OCI-LY1 (cell line): ENCODE measurements at regions not wholly inside any gene's neighbourhood (a gene's known extent, or its start where the extent isn't known, plus 50 kb on each side); places are given as distances from the start of the nearest gene placed in this dataset.

Experiments used
- H2AFZ ChIP-seq: fragments of 200-600 bp; sonication (generic), shearing (Covaris generic); 2 replicates; pipeline ENCODE4 v1.6.0; 2014; ENCODE audit warnings: antibody characterized with exemption, mild to moderate bottlenecking, low read length
- H3F3A ChIP-seq: fragments of 200-600 bp; sonication (generic), shearing (Covaris generic); 2 replicates; pipeline ENCODE4 v1.6.0; 2014; ENCODE audit warnings: mild to moderate bottlenecking, antibody characterized with exemption, low read length, moderate library complexity; ENCODE audit not compliant: insufficient read depth
- H3K27ac ChIP-seq: fragments of 200-600 bp; sonication (generic); 2 replicates; pipeline ENCODE4 v1.5.1; 2014; ENCODE audit warnings: low read length, mixed run types, mild to moderate bottlenecking, low read depth; ENCODE audit not compliant: poor library complexity, severe bottlenecking
- H3K27me3 ChIP-seq: fragments of 200-600 bp; sonication (generic); 2 replicates; pipeline ENCODE4 v1.6.0; 2014; ENCODE audit warnings: antibody characterized with exemption, mild to moderate bottlenecking, low read length, moderate library complexity; ENCODE audit not compliant: insufficient read depth
- H3K36me3 ChIP-seq: fragments of 200-600 bp; sonication (generic); 2 replicates; pipeline ENCODE4 v1.6.1; 2014; ENCODE audit warnings: mild to moderate bottlenecking, antibody characterized with exemption, low read length, moderate library complexity, mixed read lengths; ENCODE audit not compliant: insufficient read depth
- H3K4me1 ChIP-seq: fragments of 200-600 bp; sonication (generic); 2 replicates; pipeline ENCODE4 v1.5.1; 2014; ENCODE audit warnings: mild to moderate bottlenecking, low read length, moderate library complexity; ENCODE audit not compliant: insufficient read depth, severe bottlenecking
- H3K4me2 ChIP-seq: fragments of 200-600 bp; sonication (generic), shearing (Covaris generic); 2 replicates; pipeline ENCODE4 v1.6.1; 2014; ENCODE audit warnings: low read length
- H3K4me3 ChIP-seq: fragments of 200-600 bp; sonication (generic); 2 replicates; pipeline ENCODE4 v1.5.1; 2014; ENCODE audit warnings: low read length, low read depth, mild to moderate bottlenecking, mixed read lengths; ENCODE audit not compliant: poor library complexity, severe bottlenecking
- H3K79me2 ChIP-seq: fragments of 200-600 bp; shearing (Covaris generic); 2 replicates; pipeline ENCODE4 v1.6.1; 2016; ENCODE audit warnings: mixed run types, low read length, mixed read lengths; ENCODE audit not compliant: insufficient read depth
- H3K9ac ChIP-seq: fragments of 200-600 bp; sonication (generic), shearing (Covaris generic); 2 replicates; pipeline ENCODE4 v1.6.1; 2014; ENCODE audit warnings: mild to moderate bottlenecking, low read length, mixed read lengths
- H3K9me2 ChIP-seq: fragments of 200-600 bp; sonication (generic), shearing (Covaris generic); 2 replicates; pipeline ENCODE4 v1.6.1; 2014; ENCODE audit warnings: low read depth, mild to moderate bottlenecking, low read length, mixed read lengths
- H3K9me3 ChIP-seq: fragments of 200-600 bp; shearing (Covaris generic); 2 replicates; pipeline ENCODE4 v1.6.1; 2014; ENCODE audit warnings: low read length, mixed read lengths
- H4K20me1 ChIP-seq: fragments of 200-600 bp; sonication (generic), shearing (Covaris generic); 2 replicates; pipeline ENCODE4 v1.6.0; 2016; ENCODE audit warnings: mild to moderate bottlenecking, low read length; ENCODE audit not compliant: insufficient read depth
- EZH2 ChIP-seq: fragments of 200-600 bp; sonication (generic), shearing (Covaris generic); IDR thresholded peaks from 2 replicates; pipeline ENCODE4 v1.8.0; 2017; ENCODE audit warnings: borderline replicate concordance, mixed run types, mild to moderate bottlenecking, antibody characterized with exemption, low read length, moderate library complexity, mixed read lengths
- TF ChIP-seq, protein P1 (sequence below): fragments of 200-600 bp; sonication (generic), shearing (Covaris generic); IDR thresholded peaks from 2 replicates; pipeline ENCODE4 v1.5.1; 2017; ENCODE audit warnings: mild to moderate bottlenecking, antibody characterized with exemption, low read length, moderate library complexity, mixed read lengths

DNA sequence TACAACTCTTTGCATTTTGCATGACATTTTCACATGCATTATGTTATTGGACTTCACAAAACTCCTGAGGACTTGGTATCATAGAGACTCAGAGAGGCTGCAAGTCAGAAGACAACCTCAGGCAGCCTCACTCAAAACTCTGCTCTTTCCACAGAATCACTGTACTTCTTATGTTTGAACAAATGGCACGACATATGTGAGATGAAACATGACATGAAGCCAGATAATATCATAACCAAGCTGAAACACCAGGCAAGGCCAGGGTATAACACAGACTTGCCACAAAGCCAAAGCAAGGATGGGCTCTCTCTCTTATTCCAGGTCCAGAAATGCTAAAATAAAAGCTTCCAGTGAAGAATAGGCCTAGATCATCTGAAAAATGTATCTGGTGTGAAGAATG is 425.8 kb upstream of the CDH5 start:
- H3K79me2 ChIP-seq: no peaks in the 10 kb centered on the region
- no peaks in the 10 kb centered on the region for H4K20me1 ChIP-seq
- no peaks in the 10 kb centered on the region for H3K9me2 ChIP-seq
- no peaks in the 10 kb centered on the region for H3K36me3 ChIP-seq
- TF ChIP-seq, protein P1, sequence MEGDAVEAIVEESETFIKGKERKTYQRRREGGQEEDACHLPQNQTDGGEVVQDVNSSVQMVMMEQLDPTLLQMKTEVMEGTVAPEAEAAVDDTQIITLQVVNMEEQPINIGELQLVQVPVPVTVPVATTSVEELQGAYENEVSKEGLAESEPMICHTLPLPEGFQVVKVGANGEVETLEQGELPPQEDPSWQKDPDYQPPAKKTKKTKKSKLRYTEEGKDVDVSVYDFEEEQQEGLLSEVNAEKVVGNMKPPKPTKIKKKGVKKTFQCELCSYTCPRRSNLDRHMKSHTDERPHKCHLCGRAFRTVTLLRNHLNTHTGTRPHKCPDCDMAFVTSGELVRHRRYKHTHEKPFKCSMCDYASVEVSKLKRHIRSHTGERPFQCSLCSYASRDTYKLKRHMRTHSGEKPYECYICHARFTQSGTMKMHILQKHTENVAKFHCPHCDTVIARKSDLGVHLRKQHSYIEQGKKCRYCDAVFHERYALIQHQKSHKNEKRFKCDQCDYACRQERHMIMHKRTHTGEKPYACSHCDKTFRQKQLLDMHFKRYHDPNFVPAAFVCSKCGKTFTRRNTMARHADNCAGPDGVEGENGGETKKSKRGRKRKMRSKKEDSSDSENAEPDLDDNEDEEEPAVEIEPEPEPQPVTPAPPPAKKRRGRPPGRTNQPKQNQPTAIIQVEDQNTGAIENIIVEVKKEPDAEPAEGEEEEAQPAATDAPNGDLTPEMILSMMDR: no peak
- no peak for TF ChIP-seq EZH2
- H3K4me3 ChIP-seq: no peak overlapping the region
- H3K27ac ChIP-seq: no peak overlapping the region
- no peaks in the 10 kb centered on the region for H3K4me1 ChIP-seq
- H3K4me2 ChIP-seq: no peak overlapping the region
- no peak overlapping the region for H3K9ac ChIP-seq
- no peaks in the 10 kb centered on the region for H3K27me3 ChIP-seq
- H3F3A ChIP-seq: no peaks in the 10 kb centered on the region
- H2AFZ ChIP-seq: no peak overlapping the region
- no peaks in the 10 kb centered on the region for H3K9me3 ChIP-seq

DNA sequence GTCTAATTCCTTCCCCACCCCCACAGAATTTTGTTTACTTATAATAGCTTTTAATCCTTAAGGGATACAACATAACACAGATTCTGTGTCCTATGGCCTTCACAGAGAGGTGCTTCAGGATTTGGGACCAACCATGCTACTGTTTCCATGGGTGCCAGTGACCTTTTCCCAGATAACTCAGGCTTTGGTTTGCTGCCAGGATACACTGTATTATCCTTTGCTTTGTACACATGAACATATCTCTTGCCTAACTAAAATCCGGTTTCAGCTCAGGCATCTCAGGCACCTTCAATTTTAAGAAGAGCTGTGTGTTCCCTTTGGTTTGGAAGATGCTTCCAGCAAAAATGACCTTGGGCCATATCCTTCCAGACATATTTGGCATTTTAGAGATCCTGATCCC is 428.4 kb upstream of the CDH5 start:
- Histone ChIP-seq H3K27ac (no peak overlapping the region), H3K9ac (no peak overlapping the region), H3K4me3 (no peak overlapping the region), H4K20me1 (no peaks in the 10 kb centered on the region), H3K9me3 (no peaks in the 10 kb centered on the region), H3K79me2 (no peaks in the 10 kb centered on the region), H3K4me2 (no peak overlapping the region), H3K4me1 (no peaks in the 10 kb centered on the region), H3F3A (no peaks in the 10 kb centered on the region), H2AFZ (no peak overlapping the region), H3K9me2 (no peaks in the 10 kb centered on the region), H3K36me3 (no peaks in the 10 kb centered on the region), H3K27me3 (no peaks in the 10 kb centered on the region)
- TF ChIP-seq, protein P1: no peak
- no peak for TF ChIP-seq EZH2

GRCh38 chr16:65937455-65937854 is 429.0 kb upstream of the CDH5 start:
- Histone ChIP-seq H3K9me2 (no peaks in the 10 kb centered on the region), H2AFZ (no peak overlapping the region), H3K4me1 (no peaks in the 10 kb centered on the region), H4K20me1 (no peaks in the 10 kb centered on the region), H3K4me2 (no peak overlapping the region), H3K27ac (no peak overlapping the region), H3K36me3 (no peaks in the 10 kb centered on the region), H3K79me2 (no peaks in the 10 kb centered on the region), H3K9me3 (peaks cover 2% of the 10 kb centered on the region; the same call in 1 of the 2 replicates), H3K4me3 (no peak overlapping the region), H3K27me3 (no peaks in the 10 kb centered on the region), H3K9ac (no peak overlapping the region), H3F3A (no peaks in the 10 kb centered on the region)
- no peak for TF ChIP-seq EZH2
- TF ChIP-seq, protein P1: no peak
